HG03354 (cell line): ENCODE measurements at regions not wholly inside any gene's neighbourhood (a gene's known extent, or its start where the extent isn't known, plus 50 kb on each side); places are given as distances from the start of the nearest gene placed in this dataset.

Source experiments
- ATAC-seq: cut with Tn5 transposase; IDR thresholded peaks from one replicate; pipeline ENCODE4 v1.9.1; 2021; ENCODE audit warnings: mild to moderate bottlenecking; ENCODE audit not compliant: unreplicated experiment, poor library complexity, severe bottlenecking

DNA sequence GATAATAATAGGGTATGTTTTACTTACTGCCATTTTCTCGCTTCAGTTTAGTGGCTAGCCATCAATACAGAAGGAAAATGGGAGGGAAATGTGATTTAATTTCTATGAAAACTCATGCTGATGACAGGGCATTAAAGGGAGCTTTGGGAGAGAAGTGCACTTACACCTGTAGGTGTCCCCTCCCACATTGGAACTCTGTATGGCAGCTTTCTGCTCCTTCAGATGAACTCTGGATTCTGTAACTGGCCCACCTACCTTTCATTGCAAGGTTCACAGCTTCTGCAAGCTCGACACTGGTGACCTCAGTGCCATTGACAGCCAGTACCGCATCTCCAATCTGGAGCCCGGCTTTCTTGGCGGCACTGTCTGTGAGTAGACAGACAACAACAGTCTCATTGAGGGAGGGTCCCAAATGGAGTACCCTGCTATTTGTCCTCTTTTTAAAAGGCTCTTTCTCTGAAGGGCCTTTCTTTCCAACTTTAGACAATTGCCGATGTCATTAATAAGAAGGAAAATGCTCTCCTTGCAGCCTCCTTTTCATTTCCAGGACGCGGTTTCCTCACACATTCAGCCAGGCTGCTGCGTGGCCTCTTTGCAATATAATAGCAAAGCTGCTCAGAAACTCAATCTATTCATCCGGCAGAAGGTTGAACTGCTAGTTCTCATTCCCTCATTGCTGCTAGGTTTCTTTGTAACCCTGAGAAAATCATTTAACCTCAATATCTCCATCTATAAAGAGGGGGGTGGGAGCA is 63.6 kb downstream of the NUDT12 start:
- no peak for ATAC-seq

DNA sequence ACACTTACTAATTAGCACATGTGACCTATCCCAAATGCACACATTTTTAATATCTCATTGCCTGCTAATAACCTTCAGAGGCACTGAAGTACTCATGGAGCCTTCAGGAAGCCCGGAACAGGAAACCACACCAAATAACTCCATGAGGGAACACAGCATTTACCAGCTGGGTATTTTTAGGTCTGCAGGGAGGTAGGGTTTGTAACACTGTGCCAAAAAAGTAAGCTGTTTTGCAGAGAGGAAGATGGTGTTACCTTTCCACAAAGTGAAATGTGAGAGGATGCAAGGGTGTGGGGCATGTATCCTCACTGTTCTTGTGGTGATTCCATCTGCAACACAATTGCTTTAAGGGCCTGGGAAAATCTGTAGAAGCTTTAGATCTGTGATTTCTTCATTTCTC is 64.4 kb downstream of the NUDT12 start:
- ATAC-seq: no peak

DNA sequence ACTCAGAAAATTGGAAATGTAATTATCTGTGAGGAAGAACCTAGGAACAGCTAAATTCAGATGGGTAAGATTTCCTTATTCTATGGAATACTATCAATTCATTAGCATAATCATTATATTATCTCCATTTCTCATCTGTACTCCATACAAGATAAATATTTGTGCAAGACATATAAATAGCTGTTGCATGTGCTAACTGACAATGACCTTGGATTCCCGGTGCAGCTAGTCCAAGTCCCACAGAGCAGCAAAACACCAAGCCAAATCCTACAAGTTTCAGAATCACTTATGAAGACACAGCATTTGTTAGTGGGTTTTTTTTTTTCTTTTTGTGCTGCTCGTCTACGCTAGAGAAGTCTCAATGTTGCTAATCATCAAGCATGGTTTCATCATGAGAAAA is 64.8 kb downstream of the NUDT12 start:
- ATAC-seq: no peak

DNA sequence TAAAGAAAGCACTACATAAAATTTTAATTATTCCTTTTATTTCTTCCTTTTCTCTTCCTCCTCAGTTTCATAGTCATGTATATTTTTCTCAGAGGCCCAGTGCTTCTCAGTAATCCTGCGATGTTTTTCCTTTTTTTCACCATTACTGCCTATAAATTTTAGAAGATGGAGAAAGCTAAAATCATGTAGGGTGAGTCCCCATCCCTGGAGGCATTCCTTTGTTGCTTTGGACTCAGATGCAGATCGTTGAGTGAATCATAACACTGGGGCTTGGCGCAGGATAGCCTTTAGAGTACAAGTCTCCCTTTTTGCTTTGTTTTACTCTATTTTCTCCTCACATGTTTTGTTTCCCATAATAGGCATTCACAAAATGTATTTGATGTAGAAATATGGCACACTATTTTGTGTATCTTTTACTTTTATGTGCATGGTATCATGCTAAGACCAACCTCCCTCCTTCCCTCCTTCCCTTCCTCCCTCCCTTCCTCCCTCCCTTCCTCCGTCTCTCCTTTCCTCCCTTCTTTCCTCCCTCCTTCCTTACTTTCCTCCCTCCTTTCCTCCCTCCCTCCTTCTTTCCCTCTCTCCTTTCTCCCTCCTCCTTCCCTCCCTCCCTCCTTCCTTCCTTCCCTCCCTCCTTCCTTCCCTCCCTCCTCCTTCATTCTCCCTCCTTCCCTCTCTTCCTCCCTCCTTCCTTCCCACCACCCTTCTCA is 72.4 kb downstream of the NUDT12 start:
- ATAC-seq: no peak

DNA sequence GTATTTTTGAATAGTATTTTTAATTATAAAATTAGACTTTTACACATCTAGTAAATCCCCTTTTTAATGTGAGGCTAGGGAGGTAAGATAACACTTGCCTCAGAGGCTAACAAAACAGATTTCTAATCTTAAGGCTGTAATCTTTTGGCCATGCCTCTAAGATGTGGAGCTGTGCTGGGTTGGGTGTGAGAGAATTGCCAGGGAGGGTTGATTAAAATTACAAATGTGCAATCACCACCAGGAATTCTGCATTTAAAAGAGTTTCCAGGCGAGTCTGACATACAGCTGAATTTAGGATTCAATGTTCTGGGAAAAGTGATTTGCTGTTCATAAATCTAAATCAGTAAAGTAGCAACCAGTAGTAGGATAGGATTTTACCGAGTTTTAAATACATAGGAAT is 73.3 kb downstream of the NUDT12 start:
- no peak for ATAC-seq

DNA sequence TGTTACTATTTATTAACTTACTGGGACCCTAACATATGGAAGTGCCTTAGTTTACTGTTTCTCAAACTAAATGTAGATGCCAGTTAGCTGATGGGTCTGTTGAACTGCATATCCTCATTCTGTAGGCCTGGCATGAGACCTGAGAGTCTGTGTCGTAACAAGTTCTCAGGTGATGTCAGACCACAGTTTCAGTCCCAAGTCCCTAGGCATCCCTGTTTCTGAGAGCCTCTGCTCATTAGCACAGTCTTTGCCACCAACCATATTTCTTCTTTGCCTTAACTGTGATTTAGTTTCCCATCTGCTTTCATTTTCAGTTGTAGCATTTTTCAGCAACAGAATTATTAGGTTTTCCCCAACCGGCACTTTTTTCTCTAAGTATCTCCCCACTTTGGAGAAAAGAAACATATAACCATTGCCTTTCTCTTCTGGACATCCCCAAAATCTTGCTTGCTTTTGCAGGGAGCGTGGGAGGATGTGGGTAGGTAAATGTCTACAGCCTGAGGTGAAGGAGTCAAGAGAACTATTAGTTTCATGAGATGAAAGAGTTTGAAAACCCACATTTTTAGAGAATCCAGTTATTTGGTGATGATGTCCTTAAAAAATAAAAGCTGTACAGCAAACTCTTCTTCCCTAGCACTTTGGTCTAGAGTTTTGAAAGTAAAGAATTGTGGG is 74.6 kb downstream of the NUDT12 start:
- ATAC-seq: peak; percentile 68

DNA sequence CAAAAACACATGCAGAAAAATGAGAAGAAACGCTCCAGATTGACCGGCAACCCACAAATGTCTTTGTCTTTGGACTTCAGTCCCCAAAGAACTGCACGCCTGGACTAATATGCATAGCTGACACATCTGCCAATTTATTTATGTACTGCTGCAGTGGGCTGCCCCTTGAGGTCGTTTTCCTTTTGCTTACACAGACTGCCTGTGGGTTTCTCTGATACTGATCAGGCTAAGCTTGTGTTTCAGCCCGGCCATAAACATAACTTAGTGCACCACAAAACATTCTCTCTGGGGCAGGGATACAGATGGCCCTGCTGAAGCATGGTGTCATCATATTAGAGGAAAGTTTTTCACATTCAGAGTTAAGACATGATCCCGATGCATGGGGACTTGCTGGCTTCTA is 75.4 kb downstream of the NUDT12 start:
- ATAC-seq: no peak

DNA sequence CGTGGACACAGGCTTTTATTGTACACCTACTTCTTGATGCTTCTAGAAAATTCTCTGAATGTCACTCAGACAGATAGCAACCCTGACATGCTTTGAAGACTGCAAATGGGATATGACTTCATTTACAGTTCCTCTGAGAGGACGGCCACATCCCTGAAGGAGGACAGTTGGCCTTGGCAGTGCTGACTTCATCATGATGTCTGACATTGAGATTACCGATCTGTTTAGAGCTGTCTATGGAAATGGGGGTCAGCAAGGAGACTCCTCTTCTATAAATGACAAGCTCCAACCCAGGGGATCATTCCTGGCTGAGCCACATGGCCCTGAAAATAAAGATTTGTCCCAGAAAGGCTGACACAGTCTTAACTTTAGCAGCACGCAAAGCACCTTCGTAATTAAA is 75.8 kb downstream of the NUDT12 start:
- no peak for ATAC-seq

DNA sequence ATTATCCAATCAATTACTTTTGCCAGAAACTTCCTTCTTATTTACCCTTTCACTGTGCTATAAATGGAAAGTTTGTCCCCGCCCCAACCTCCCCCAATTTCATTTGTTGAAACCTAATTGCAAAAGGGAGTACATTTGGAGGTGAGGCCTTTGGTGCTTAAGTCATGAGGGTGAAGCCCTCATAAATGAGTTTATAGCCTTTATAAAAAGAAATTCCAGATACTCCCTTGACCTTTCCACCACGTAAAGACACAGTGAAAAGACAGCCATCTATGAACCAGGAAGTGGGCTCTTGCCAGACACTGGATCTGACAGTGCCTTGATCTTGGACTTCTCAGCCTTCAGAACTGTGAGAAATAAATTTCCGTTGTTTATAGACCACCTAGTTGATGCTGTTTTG is 82.3 kb downstream of the NUDT12 start:
- ATAC-seq: no peak

DNA sequence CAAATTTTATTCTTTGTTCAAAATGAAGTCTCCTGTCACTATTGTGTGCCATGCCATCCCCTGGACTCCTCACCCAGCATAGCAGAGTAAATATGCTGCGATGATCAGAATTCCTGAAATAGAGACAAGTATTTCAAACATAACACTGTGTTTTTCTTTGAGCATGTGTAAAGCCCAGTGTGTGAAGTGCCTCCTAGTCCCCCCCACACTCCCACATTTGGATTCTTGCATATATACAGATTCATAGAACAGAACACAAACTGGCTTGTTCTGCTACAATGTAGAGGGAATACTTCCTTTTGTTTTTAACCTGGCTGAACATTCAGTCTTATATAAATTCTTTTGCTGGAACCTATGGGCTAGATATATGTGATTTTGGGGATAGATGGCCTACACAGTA is 84.9 kb downstream of the NUDT12 start:
- ATAC-seq: no peak

DNA sequence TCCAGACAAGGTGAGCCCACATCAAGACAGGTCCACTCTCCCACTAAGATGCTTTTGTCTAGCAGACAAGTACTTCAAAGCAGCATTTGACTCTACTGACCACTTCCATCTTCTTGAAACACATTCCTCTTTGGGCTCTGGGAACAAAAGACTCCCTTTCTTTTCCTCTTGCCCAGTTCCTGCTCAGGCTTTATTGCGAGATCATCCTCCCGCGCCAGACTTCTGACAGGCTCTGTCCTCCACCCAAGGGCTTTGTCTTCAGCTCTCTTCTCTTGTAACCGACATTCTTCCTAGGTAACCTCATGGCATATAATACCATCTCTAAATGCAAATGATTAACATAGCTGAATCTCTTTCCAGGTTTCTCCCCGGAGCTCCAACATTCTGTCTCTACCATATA is 85.8 kb downstream of the NUDT12 start:
- no peak for ATAC-seq

DNA sequence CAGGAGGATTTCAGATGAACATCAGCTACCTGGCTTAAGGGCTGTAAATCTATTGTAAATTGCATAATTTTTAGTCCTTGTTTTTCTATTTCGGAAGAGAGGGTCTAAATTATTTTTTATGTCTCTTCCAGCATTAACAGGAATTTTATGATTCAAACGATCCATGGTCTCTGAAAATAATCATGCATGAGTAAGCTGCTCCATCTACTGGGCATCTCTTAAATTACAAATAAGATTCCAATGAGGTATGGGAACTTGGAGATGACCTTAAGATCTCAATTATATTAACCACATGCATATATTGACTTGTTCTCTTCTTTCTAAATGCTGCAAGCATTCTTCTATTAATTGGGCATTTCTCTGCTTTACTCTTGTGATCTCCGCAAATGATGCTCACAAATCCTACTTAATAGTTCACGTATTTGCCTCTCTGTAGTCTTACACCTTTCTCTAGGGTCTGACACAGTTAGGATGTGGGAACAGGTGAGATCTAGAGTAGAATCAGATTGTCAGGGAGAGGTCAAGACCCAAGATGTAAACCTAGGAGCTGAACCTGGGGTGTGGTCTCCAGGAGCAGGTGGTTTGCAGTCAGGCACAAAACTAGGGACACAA is 86.9 kb downstream of the NUDT12 start:
- ATAC-seq: peak; percentile 68

DNA sequence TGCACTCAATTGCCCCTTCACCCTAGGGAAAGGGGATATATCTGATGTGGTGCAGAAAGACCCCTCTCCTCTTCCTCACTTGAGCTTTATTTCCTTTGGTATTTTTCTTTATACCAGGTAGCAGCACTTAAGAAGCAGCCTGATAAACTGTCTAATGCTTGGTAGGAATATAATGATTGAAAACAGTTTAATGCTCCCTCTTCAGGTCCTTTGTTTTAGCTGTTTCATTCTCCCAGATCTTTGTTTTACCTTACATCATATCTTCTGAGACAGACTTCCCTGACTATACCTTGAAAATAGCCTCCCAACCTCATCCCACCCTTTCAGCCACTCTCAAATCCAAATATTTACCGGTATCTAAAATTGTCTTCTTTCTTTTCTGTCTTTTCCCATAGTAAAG is 87.9 kb downstream of the NUDT12 start:
- no peak for ATAC-seq

DNA sequence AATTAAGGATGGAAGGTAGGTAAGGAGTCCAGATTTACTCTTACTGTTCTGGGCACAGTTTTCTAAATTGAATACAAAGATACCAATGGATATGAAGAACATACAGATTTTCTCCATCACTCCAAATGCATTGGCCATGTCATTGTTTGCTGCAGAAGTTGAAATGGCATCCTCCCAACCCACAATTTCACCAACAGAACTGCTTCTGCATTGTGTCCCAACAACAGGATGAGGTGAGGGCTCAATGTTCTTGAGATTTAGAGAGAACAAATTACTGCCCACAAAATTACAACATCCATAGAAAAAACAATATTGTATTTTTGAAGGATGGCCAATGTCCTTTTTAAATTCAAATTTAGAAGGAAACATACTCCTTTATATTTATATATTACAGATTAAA is 88.9 kb downstream of the NUDT12 start:
- no peak for ATAC-seq

DNA sequence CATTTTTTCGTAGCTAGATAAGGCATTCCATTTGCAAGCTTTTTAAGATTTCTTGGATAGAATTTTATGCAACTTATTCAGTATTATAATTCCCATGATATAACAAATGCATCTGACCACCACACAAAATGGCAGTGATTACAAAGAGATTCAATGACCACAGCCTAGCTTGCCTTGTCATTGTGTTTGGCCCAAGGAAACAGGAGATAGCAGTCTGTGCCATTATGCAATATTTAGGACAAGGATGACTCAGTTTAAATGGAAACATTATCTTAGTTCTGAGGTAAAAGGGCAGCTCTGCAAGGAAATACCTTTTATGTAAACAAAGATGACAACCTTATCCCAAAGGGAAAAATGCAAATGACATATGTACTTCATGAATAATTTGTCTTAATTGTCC is 89.8 kb downstream of the NUDT12 start:
- no peak for ATAC-seq

DNA sequence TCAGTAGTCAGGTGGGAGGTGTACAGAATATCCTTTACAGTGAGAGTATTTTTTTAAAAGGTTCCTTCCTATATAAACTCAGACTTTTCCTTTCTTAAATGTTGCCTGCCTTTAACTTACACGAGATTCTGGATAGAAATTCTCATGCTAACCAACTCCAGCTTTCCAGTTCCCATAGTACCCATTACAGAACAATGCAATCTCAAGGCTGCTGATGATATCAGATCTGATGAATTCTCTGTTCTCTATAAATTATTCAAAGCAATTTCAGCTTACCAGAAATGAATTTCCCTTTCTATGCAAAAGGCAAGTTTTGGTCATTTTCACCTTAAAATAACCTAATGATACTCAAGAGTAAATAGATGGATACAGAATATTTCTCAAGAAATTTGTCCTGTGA is 90.3 kb downstream of the NUDT12 start:
- no peak for ATAC-seq

DNA sequence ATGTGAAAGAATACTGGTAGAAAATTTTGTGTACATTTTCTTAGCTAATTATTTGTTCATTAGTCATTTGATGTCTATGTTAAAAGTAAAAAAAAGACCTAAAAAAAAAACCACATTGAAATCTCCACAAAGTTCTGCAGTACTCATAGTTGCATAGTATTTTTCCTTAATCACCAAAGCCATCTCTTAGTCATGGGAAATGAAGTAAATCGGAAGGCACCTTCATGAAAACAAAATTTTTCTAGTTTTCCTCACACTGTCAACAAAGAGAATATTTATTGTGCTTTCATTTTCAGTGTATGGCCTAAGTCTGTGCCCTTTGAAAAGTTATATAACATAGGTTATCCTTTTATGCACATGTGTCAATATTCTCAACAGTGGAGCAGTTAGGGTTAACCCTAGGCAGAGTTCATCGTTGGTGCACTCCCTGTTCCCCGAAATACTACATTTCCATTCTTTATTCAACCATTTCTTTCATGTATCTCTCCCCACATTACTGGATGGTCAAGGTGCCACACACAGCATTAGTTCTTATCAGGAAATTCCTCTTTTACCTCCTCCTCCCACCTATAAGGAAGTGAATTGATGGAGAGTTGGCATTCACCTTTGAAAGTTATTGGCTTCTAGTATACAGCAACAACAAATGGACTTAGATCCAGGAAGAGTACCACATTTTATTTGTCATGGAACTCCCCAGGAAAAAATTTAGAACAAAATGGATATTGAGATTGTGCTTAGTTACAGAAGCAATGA is 93.1 kb downstream of the NUDT12 start:
- ATAC-seq: no peak

DNA sequence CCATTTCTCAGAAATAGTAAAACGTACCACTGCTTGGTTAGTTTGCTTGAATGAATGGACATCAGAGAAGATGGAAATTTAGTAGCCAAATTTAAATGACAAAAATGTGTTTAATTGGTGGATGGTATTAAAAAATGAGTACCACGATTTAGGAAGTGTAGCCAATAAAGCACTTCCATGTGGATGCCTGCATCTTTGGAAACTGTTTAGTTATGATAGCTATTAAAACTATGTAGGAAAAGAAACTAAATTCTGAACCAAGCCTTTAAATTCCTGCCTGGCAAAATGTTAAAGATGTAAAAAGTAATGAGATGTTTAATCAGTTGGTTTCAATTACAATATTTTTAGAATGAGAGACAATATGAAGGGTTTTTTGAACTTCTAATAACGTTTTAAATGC is 94.8 kb downstream of the NUDT12 start:
- ATAC-seq: no peak

DNA sequence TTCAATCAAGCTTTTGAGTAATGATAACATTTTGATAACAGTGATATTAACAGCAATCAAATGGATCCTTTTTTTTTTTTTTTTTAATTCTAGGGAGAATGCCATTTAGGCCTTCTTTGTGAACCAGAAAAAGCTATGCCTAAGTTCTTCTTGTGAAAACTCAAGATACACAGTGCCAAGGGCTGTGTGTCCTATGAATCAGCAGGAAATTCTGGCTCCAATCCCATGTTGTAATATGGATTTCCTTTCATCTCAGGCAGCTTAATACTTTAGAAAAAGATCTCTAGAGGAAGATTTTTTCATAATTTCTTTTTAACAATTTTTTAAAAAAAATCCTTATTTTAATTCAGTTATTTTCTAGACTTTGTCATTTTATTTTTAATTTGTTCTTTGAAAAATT is 96.1 kb downstream of the NUDT12 start:
- ATAC-seq: no peak

DNA sequence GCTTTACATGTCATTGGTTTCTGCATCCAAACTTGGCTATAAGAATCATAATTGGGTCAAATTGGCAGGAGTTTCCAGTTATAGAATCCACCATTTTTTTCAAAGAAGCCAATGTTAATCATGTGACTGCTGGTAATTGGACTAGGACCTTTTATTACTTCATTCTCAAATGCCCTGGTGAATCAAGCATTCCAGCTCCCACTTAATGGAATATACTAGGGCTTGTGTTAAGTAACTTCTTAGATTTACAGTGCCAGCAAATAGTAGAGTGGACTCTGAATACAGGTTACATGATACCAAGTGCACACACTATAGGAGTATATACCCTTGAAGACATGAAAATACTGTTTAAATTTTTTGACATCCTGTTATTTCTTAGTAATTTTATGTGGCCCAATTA is 96.7 kb downstream of the NUDT12 start:
- ATAC-seq: no peak
